Mesendoderm (in vitro differentiated cells): ENCODE measurements at regions not wholly inside any gene's neighbourhood (a gene's known extent, or its start where the extent isn't known, plus 50 kb on each side); places are given as distances from the start of the nearest gene placed in this dataset.

ENCODE experiments used
- DNase-seq: peaks from one replicate; pipeline ENCODE4 v3.0.0; 2013
- H2AK5ac ChIP-seq: 2 replicates; pipeline ENCODE4 v1.6.1; 2013; ENCODE audit warnings: low read length, inconsistent platforms
- H2BK120ac ChIP-seq: 2 replicates; pipeline ENCODE4 v1.6.1; 2013; ENCODE audit warnings: low read depth, mild to moderate bottlenecking, low read length, moderate library complexity, mixed read lengths
- H2BK15ac ChIP-seq: replicated peaks from 2 replicates; pipeline ENCODE4 v1.6.1; 2013; ENCODE audit warnings: low read depth, mild to moderate bottlenecking, moderate library complexity
- H2BK5ac ChIP-seq: 2 replicates; pipeline ENCODE4 v1.6.1; 2013; ENCODE audit warnings: low read length, inconsistent platforms
- H3K18ac ChIP-seq: 2 replicates; pipeline ENCODE4 v1.6.1; 2013; ENCODE audit warnings: mild to moderate bottlenecking, low read length, mixed read lengths
- H3K23ac ChIP-seq: one replicate; pipeline ENCODE4 v1.6.1; 2013; ENCODE audit warnings: low read length
- H3K27ac ChIP-seq: 2 replicates; pipeline ENCODE4 v1.5.1; 2013; ENCODE audit warnings: low read depth, mild to moderate bottlenecking, inconsistent platforms, low read length, moderate library complexity
- H3K27me3 ChIP-seq: 2 replicates; pipeline ENCODE4 v1.6.1; 2013; ENCODE audit warnings: low read length, control low read depth, mild to moderate bottlenecking, inconsistent platforms; ENCODE audit not compliant: insufficient read depth, poor library complexity
- H3K36me3 ChIP-seq: 2 replicates; pipeline ENCODE4 v1.6.1; 2013; ENCODE audit warnings: low read length, inconsistent platforms; ENCODE audit not compliant: control insufficient read depth, insufficient read depth
- H3K4ac ChIP-seq: one replicate; pipeline ENCODE4 v1.6.1; 2013; ENCODE audit warnings: low read depth, mild to moderate bottlenecking, low read length, moderate library complexity
- H3K4me1 ChIP-seq: 2 replicates; pipeline ENCODE4 v1.6.1; 2013; ENCODE audit warnings: low read depth, low read length, inconsistent platforms; ENCODE audit not compliant: control insufficient read depth
- H3K4me2 ChIP-seq: 2 replicates; pipeline ENCODE4 v1.6.1; 2013; ENCODE audit warnings: low read length
- H3K4me3 ChIP-seq: 2 replicates; pipeline ENCODE4 v1.5.1; 2013; ENCODE audit warnings: mild to moderate bottlenecking, low read length
- H3K56ac ChIP-seq: one replicate; pipeline ENCODE4 v1.6.1; 2013; ENCODE audit warnings: low read length
- H3K79me1 ChIP-seq: 2 replicates; pipeline ENCODE4 v1.6.1; 2013; ENCODE audit warnings: low read length, inconsistent platforms
- H3K79me2 ChIP-seq: 2 replicates; pipeline ENCODE4 v1.6.1; 2013; ENCODE audit warnings: mild to moderate bottlenecking, low read length; ENCODE audit not compliant: control insufficient read depth, insufficient read depth
- H3K9ac ChIP-seq: 2 replicates; pipeline ENCODE4 v1.6.1; 2013; ENCODE audit warnings: low read length, inconsistent platforms
- H4K5ac ChIP-seq: one replicate; pipeline ENCODE4 v1.6.1; 2013; ENCODE audit warnings: low read length
- H4K8ac ChIP-seq: one replicate; pipeline ENCODE4 v1.6.1; 2013; ENCODE audit warnings: low read depth, mild to moderate bottlenecking, control low read depth, low read length, moderate library complexity
- WGBS: extraction: QIAGEN DNeasy Blood & Tissue Kit; methylation state at CpG from one replicate; pipeline ENCODE4 v1.1.7; 2013; ENCODE audit warnings: low lambda C conversion rate, missing lambda C conversion rate; ENCODE audit not compliant: insufficient coverage; ENCODE audit errors: extremely low coverage; 5-methylcytosine and 5-hydroxymethylcytosine counted together

DNA sequence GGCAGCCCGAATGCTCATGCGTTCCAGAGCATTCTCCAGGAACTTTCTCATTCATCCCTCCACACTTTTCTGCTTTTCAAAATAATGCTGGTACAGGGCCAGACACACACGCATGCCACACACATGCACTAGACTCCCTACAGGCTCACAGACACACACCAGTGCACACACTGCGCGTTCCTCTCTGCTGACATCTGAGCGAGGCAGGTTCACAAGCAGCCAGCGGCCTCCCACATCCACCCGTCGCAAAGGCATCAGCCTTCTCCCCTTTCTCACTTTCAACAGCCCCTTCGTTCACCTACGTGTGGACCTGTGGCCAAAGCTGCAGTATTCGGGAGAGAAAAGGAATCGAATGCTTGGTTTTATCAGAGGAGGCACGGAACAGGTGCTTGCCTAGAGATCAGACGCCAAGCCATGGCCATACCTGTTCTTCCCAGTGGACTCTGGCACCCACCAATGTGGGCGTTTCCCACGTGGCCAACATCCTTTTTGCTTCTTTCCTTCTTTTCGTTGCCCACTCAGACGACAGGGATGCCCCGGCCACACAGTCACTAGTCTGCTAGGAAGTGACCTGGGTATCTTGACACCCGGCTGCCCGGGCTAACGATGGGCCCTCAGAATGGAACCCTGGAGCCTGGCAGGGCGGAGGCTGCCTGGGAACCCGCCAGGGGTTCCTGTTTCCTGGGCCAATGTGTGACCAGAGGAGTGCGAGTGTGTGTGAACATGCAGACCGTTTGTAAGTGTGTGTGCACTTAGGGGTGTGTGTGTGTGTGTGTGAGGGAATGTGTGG lies 85.8 kb upstream of the ID2 start:
- WGBS: no CpG with 5 or more reads among the region's 27 CpGs
- Histone ChIP-seq H4K5ac (no peak overlapping the region), H3K79me1 (no peaks in the 10 kb centered on the region), H3K4me2 (no peak overlapping the region), H2BK120ac (no peak overlapping the region), H3K4me3 (no peak overlapping the region), H2BK5ac (no peak overlapping the region), H3K18ac (no peak overlapping the region), H3K23ac (no peak overlapping the region), H2AK5ac (no peak overlapping the region), H3K27ac (no peak overlapping the region), H3K4me1 (no peaks in the 10 kb centered on the region), H3K4ac (no peak overlapping the region), H2BK15ac (no peak overlapping the region), H3K9ac (no peak overlapping the region), H3K79me2 (no peaks in the 10 kb centered on the region), H3K27me3 (no peaks in the 10 kb centered on the region), H3K56ac (no peak overlapping the region), H3K36me3 (no peaks in the 10 kb centered on the region), H4K8ac (no peak overlapping the region)
- DNase-seq: no peak

DNA sequence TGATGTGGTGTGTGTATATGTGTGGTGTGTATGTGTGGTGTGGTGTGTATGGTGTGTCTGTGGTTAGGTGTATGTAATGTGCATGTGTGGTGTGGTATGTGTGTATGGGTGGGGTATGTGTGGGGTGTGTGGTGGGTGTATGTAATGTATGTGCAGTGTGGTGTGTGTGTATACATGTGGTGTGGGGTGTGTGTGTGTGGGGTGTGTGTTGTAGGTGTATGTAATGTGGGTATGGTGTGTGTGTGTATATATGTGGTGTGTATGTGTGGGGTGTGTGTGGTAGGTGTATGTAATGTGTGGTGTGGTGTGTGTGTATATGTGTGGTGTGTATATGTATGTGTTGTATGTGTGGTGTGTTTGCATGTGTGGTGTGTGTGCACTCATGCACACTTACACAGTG lies 84.8 kb upstream of the ID2 start:
- no peak overlapping the region for H3K4me3 ChIP-seq
- H3K18ac ChIP-seq: no peak overlapping the region
- H3K27me3 ChIP-seq: no peaks in the 10 kb centered on the region
- H4K8ac ChIP-seq: no peak overlapping the region
- no peak overlapping the region for H3K23ac ChIP-seq
- H3K36me3 ChIP-seq: no peaks in the 10 kb centered on the region
- H3K4ac ChIP-seq: no peak overlapping the region
- H2BK5ac ChIP-seq: no peak overlapping the region
- H3K4me2 ChIP-seq: no peak overlapping the region
- H2BK120ac ChIP-seq: no peak overlapping the region
- H3K56ac ChIP-seq: no peak overlapping the region
- no peaks in the 10 kb centered on the region for H3K79me1 ChIP-seq
- no peaks in the 10 kb centered on the region for H3K4me1 ChIP-seq
- no peak overlapping the region for H3K27ac ChIP-seq
- no peak for DNase-seq
- H2BK15ac ChIP-seq: no peak overlapping the region
- H2AK5ac ChIP-seq: no peak overlapping the region
- H3K79me2 ChIP-seq: no peaks in the 10 kb centered on the region
- H3K9ac ChIP-seq: no peak overlapping the region
- H4K5ac ChIP-seq: no peak overlapping the region

DNA sequence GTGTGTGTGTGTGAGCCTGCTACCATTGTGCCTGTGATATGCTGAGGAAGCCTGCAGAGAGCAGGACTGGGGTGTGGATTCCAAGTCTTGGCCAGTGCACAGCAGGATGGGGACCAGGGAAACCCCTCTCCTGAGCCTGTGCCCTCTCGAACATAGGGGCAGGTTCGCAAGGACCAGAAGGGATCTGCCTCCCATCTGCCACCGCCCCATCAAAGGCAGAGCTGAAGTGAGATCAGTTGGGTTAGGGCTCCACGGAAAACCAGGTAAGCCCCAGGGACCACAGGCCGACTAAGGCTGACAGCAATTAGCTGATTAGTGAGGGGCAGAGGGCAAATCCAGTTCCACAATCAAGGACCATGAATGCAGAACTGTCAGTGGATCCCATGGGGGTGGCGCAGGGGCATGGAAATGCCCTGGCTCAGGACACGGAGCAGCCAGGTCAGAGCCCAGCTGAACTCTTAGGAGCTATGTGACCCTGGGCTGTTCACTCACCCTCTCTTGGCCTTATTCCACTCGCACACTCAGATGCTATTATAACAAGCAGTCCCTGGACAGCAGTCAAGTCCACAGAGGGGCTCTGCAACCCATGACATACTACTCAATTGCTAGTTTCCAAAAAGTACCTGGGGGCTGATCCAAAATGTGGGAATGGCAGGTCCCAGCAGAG lies 84.2 kb upstream of the ID2 start:
- H4K5ac ChIP-seq: no peak overlapping the region
- H2AK5ac ChIP-seq: no peak overlapping the region
- no peak overlapping the region for H2BK5ac ChIP-seq
- no peak overlapping the region for H3K9ac ChIP-seq
- H3K27me3 ChIP-seq: no peaks in the 10 kb centered on the region
- no peak overlapping the region for H2BK15ac ChIP-seq
- no peak overlapping the region for H2BK120ac ChIP-seq
- no peaks in the 10 kb centered on the region for H3K36me3 ChIP-seq
- no peaks in the 10 kb centered on the region for H3K79me2 ChIP-seq
- no peak overlapping the region for H3K4ac ChIP-seq
- no peak overlapping the region for H3K27ac ChIP-seq
- H4K8ac ChIP-seq: no peak overlapping the region
- no peak overlapping the region for H3K23ac ChIP-seq
- DNase-seq: no peak
- H3K4me3 ChIP-seq: no peak overlapping the region
- no peak overlapping the region for H3K56ac ChIP-seq
- no CpG with 5 or more reads among the region's 8 CpGs for WGBS
- H3K18ac ChIP-seq: no peak overlapping the region
- no peaks in the 10 kb centered on the region for H3K4me1 ChIP-seq
- no peaks in the 10 kb centered on the region for H3K79me1 ChIP-seq
- H3K4me2 ChIP-seq: no peak overlapping the region

DNA sequence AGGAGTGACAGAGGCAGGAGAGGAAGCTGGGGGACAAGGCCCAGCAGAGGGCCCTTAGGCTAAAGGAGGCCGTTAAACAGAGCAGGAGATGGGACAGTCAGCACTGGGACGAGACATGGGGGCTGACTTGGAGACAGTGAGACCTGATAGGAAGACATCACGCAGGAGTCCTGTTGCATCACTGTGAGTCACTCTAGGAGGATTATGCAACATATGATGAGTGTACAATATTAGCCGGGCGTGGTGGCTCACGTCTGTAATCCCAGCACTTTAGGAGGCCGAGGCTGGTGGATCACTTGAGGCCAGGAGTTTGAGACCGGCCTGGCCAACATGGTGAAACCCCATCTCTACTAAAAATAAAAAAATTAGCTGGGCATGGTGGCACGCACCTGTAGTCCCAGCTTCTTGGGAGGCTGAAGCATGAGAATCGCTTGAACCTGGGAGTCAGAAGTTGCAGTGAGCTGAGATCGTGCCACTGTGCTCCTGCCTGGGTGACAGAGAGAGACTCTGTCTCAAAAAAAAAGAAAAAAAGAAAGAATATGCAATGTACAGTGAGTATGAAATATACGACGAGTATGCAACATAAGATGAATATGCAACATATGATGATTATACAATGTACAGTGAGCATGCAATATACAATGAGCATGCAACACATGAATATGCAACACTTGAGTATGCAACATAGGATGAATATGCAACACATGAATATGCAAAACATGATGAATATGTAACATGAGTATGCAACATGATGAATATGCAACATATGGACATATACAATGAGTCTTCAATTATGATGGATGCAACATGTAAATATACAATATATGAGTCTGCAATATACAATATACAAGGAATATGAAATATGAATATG lies 83.3 kb upstream of the ID2 start:
- Histone ChIP-seq H3K79me1 (no peaks in the 10 kb centered on the region), H3K9ac (no peak overlapping the region), H3K4me2 (no peak overlapping the region), H2BK120ac (no peak overlapping the region), H4K8ac (no peak overlapping the region), H2BK5ac (no peak overlapping the region), H4K5ac (no peak overlapping the region), H3K27ac (no peak overlapping the region), H3K27me3 (no peaks in the 10 kb centered on the region), H3K4ac (no peak overlapping the region), H3K36me3 (no peaks in the 10 kb centered on the region), H2AK5ac (no peak overlapping the region), H3K18ac (no peak overlapping the region), H3K79me2 (no peaks in the 10 kb centered on the region), H3K4me1 (no peaks in the 10 kb centered on the region), H3K56ac (no peak overlapping the region), H3K4me3 (no peak overlapping the region), H3K23ac (no peak overlapping the region), H2BK15ac (no peak overlapping the region)
- no peak for DNase-seq
- WGBS: no CpG with 5 or more reads among the region's 13 CpGs

DNA sequence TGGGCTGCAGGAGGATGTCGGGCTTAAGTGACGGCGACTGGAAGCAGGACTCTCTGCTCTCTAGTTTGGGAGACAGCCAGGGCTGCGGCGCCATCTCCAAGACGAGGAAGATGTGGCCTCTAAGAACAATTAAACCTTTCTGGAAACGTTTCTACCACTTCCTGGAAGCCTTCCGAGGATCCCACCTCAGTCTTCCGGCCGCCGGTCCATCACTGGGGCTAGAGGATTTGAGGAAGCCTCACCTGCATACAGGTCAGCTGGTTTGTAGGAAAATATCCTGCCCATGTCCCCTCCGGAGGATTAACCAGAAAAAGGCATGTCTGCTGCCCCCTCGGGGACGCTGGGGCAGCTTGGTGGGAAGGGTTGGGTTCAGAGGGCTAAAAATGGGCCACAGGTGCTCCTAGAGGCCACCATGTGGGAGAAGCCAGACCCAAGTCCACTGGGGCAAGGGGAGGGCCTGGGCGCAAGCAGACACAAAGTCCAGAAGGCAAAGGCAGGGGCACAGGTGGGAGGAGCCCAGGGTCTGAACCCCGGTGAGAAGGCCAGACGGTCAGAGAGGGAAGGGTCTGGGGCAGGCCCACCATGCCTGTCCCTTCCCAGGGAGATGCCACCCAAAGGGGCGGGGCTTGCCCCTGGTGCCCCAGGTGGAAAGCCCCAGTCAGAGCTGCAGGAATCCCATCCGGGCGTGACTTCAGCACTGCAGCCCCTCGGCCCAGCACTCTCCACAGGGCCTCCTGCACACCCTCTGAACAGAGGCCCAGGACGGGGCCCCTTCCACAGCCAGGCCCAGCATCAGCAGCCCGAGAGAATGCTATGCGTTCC lies 82.2 kb upstream of the ID2 start:
- no peak overlapping the region for H3K27ac ChIP-seq
- no peak overlapping the region for H4K8ac ChIP-seq
- no peaks in the 10 kb centered on the region for H3K27me3 ChIP-seq
- no peak overlapping the region for H3K4ac ChIP-seq
- H3K4me1 ChIP-seq: no peaks in the 10 kb centered on the region
- no peak overlapping the region for H3K56ac ChIP-seq
- H3K79me1 ChIP-seq: no peaks in the 10 kb centered on the region
- H2BK15ac ChIP-seq: no peak overlapping the region
- WGBS: no CpG with 5 or more reads among the region's 24 CpGs
- no peak overlapping the region for H2AK5ac ChIP-seq
- no peaks in the 10 kb centered on the region for H3K36me3 ChIP-seq
- H3K4me2 ChIP-seq: no peak overlapping the region
- no peak overlapping the region for H2BK5ac ChIP-seq
- no peak for DNase-seq
- H3K79me2 ChIP-seq: no peaks in the 10 kb centered on the region
- H3K23ac ChIP-seq: no peak overlapping the region
- no peak overlapping the region for H2BK120ac ChIP-seq
- no peak overlapping the region for H3K18ac ChIP-seq
- no peak overlapping the region for H4K5ac ChIP-seq
- no peak overlapping the region for H3K4me3 ChIP-seq
- H3K9ac ChIP-seq: no peak overlapping the region
